ENCODE measurements at regions not wholly inside any gene's neighbourhood (a gene's known extent, or its start where the extent isn't known, plus 50 kb on each side); places are given as distances from the start of the nearest gene placed in this dataset.

GRCh38 chr9:134495881-134496412, 145.7 kb upstream of the COL5A1 start:
- no peak for TF ChIP-seq CTCF (conservative IDR thresholded peaks at IDR 0.05; ENCODE audit: low read length)
- TF ChIP-seq EZH2phosphoT487 (IDR thresholded peaks at IDR 0.05; ENCODE audit: borderline replicate concordance) = no peak
